ENCODE measurements at regions not wholly inside any gene's neighbourhood (a gene's known extent, or its start where the extent isn't known, plus 50 kb on each side); places are given as distances from the start of the nearest gene placed in this dataset.

GRCh38 chrX:20666331-20666730 is 399.6 kb upstream of the RPS6KA3 start:
- DNase-seq = no peak
- H3K4me3 ChIP-seq (ENCODE audit: low read depth, low read length) = no peak overlapping the region
- H3K9me3 ChIP-seq (ENCODE audit: severe bottlenecking) = no peaks in the 10 kb centered on the region
- peaks cover 9% of the 10 kb centered on the region for H3K27me3 ChIP-seq (ENCODE audit: insufficient read depth, low read depth, severe bottlenecking)
- TF ChIP-seq, protein P1, sequence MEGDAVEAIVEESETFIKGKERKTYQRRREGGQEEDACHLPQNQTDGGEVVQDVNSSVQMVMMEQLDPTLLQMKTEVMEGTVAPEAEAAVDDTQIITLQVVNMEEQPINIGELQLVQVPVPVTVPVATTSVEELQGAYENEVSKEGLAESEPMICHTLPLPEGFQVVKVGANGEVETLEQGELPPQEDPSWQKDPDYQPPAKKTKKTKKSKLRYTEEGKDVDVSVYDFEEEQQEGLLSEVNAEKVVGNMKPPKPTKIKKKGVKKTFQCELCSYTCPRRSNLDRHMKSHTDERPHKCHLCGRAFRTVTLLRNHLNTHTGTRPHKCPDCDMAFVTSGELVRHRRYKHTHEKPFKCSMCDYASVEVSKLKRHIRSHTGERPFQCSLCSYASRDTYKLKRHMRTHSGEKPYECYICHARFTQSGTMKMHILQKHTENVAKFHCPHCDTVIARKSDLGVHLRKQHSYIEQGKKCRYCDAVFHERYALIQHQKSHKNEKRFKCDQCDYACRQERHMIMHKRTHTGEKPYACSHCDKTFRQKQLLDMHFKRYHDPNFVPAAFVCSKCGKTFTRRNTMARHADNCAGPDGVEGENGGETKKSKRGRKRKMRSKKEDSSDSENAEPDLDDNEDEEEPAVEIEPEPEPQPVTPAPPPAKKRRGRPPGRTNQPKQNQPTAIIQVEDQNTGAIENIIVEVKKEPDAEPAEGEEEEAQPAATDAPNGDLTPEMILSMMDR (IDR thresholded peaks at IDR 0.05; ENCODE audit: low read depth, low read length) = no peak
- no peak overlapping the region for H3K27ac ChIP-seq
- H3K36me3 ChIP-seq = no peaks in the 10 kb centered on the region

DNA sequence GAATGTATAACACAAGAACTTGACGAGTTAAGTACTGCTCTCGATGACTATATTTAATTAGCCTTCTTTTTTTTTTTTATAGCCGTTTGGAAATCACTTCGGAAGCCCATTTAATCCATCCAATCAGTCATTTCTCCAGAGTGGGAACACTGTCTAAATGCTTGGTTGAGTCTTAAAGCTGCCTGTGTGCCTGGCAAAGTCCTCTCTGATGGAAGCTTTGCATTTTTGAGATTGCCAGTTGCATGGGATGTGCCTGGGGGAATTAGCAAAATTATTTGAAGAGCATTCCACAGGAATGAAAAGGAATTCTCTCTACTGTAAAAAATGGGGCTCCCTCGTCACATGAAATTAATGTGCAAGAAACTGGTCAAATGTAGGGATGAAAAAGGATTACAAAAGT is 398.8 kb upstream of the RPS6KA3 start:
- no peak for DNase-seq

GRCh38 chrX:20664774-20665173 is 398.1 kb upstream of the RPS6KA3 start:
- H3K9me3 ChIP-seq (ENCODE audit: severe bottlenecking) = no peaks in the 10 kb centered on the region
- DNase-seq = no peak
- H3K27me3 ChIP-seq (ENCODE audit: insufficient read depth, low read depth, severe bottlenecking) = peaks cover 9% of the 10 kb centered on the region
- H3K36me3 ChIP-seq = no peaks in the 10 kb centered on the region
- TF ChIP-seq, protein P1 (IDR thresholded peaks at IDR 0.05; ENCODE audit: low read depth, low read length) = no peak
- H3K4me3 ChIP-seq (ENCODE audit: low read depth, low read length) = no peak overlapping the region
- H3K27ac ChIP-seq = no peak overlapping the region

More for the DNA sequence above, 398.8 kb upstream of the RPS6KA3 start:
- Histone ChIP-seq H3K36me3 (no peaks in the 10 kb centered on the region), H3K9me3 (ENCODE audit: severe bottlenecking) (no peaks in the 10 kb centered on the region), H3K27ac (no peak overlapping the region), H3K4me3 (ENCODE audit: low read depth, low read length) (no peak overlapping the region), H3K27me3 (ENCODE audit: insufficient read depth, low read depth, severe bottlenecking) (peaks cover 9% of the 10 kb centered on the region)
- TF ChIP-seq, protein P1 (IDR thresholded peaks at IDR 0.05; ENCODE audit: low read depth, low read length) = no peak

DNA sequence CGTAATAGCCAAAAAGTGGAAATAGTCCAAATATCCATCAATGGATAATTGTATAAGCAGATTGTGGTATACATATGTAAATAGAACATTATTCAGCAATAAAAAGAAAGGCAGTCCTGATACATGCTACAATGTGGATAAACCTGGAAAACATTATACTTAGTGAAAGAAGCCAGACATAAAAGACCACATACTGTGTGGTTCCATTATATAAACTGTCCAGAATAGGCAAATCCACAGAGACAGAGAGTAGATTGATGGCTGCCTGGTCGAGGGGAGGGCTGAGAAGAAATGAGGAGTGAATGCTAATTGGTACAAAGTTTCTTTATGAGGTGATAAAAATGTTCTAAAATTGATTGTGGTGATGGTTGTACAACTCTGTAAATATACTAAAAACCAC is 397.4 kb upstream of the RPS6KA3 start:
- no peak overlapping the region for H3K27ac ChIP-seq

GRCh38 chrX:20663336-20663735 is 396.6 kb upstream of the RPS6KA3 start:
- H3K27me3 ChIP-seq (ENCODE audit: insufficient read depth, low read depth, severe bottlenecking) = peaks cover 9% of the 10 kb centered on the region
- TF ChIP-seq, protein P1 (IDR thresholded peaks at IDR 0.05; ENCODE audit: low read depth, low read length) = no peak
- DNase-seq = no peak
- no peak overlapping the region for H3K27ac ChIP-seq
- H3K9me3 ChIP-seq (ENCODE audit: severe bottlenecking) = no peaks in the 10 kb centered on the region
- H3K36me3 ChIP-seq = no peaks in the 10 kb centered on the region
- no peak overlapping the region for H3K4me3 ChIP-seq (ENCODE audit: low read depth, low read length)

More for the DNA sequence above, 397.4 kb upstream of the RPS6KA3 start:
- TF ChIP-seq, protein P1 (IDR thresholded peaks at IDR 0.05; ENCODE audit: low read depth, low read length) = no peak
- DNase-seq = no peak
- no peaks in the 10 kb centered on the region for H3K9me3 ChIP-seq (ENCODE audit: severe bottlenecking)
- no peak overlapping the region for H3K4me3 ChIP-seq (ENCODE audit: low read depth, low read length)
- H3K27me3 ChIP-seq (ENCODE audit: insufficient read depth, low read depth, severe bottlenecking) = peaks cover 9% of the 10 kb centered on the region
- no peaks in the 10 kb centered on the region for H3K36me3 ChIP-seq

GRCh38 chrX:20656721-20657120 is 390.0 kb upstream of the RPS6KA3 start:
- Histone ChIP-seq H3K27me3 (ENCODE audit: insufficient read depth, low read depth, severe bottlenecking) (peaks cover 5% of the 10 kb centered on the region), H3K4me3 (ENCODE audit: low read depth, low read length) (no peak overlapping the region), H3K27ac (no peak overlapping the region), H3K9me3 (ENCODE audit: severe bottlenecking) (no peaks in the 10 kb centered on the region), H3K36me3 (no peaks in the 10 kb centered on the region)
- TF ChIP-seq, protein P1 (IDR thresholded peaks at IDR 0.05; ENCODE audit: low read depth, low read length) = no peak
- DNase-seq = no peak

All from WERI-Rb-1 (cell line).